A673 (cell line): ENCODE measurements at regions not wholly inside any gene's neighbourhood (a gene's known extent, or its start where the extent isn't known, plus 50 kb on each side); places are given as distances from the start of the nearest gene placed in this dataset.
"Not testable (repeated sequence)": the region's sequence is repeated elsewhere in the genome, so short reads cannot be mapped to it uniquely, and the experiment has no call there.

Experiments
- BruUV-seq: library from RNA; stranded (reverse); fragments of 400-500 nt; replicated peaks from 2 replicates; lab custom pipeline; 2021; lab: Mats Ljungman, UMichigan
- CTCF ChIA-PET: fragments of 300-600 bp; sonication (Branson Sonifier 250); formaldehyde crosslinking; loops from one replicate; lab custom pipeline; 2022; ENCODE audit warnings: antibody characterized with exemption; lab: Charles Lee
- POLR2A ChIA-PET: fragments of 300-600 bp; sonication (Branson Sonifier 250); formaldehyde crosslinking; loops from one replicate; lab custom pipeline; 2022; ENCODE audit warnings: antibody characterized with exemption; ENCODE audit not compliant: low non-redundant PET; lab: Charles Lee
- DNase-seq: peaks from one replicate; pipeline ENCODE4 v3.0.0-alpha.2; 2015; ENCODE audit warnings: low spot score
- H3K27ac ChIP-seq: fragments of 200-600 bp; sonication (generic); 2 replicates; pipeline ENCODE4 v1.5.1; 2016; ENCODE audit warnings: mixed run types, low read depth, mild to moderate bottlenecking, mixed read lengths, antibody characterized with exemption, low read length; ENCODE audit not compliant: poor library complexity, severe bottlenecking
- H3K27me3 ChIP-seq: fragments of 200-600 bp; sonication (generic); replicated peaks from 2 replicates; pipeline ENCODE4 v1.6.1; 2017; ENCODE audit warnings: mixed run types, low read depth, mild to moderate bottlenecking, mixed read lengths, antibody characterized with exemption, low read length; ENCODE audit not compliant: insufficient read depth, poor library complexity
- H3K36me3 ChIP-seq: fragments of 200-600 bp; sonication (generic); 2 replicates; pipeline ENCODE4 v1.6.1; 2016; ENCODE audit warnings: mixed run types, mild to moderate bottlenecking, mixed read lengths, antibody characterized with exemption, low read length; ENCODE audit not compliant: insufficient read depth, poor library complexity, severe bottlenecking
- H3K4me1 ChIP-seq: fragments of 200-600 bp; sonication (generic); 2 replicates; pipeline ENCODE4 v1.6.1; 2017; ENCODE audit warnings: mixed run types, mild to moderate bottlenecking, mixed read lengths, antibody characterized with exemption, low read length; ENCODE audit not compliant: insufficient read depth, poor library complexity, severe bottlenecking
- H3K4me3 ChIP-seq: fragments of 200-600 bp; sonication (generic); 2 replicates; pipeline ENCODE4 v1.5.1; 2016; ENCODE audit warnings: low read depth, mixed run types, mild to moderate bottlenecking, mixed read lengths, low read length; ENCODE audit not compliant: poor library complexity, severe bottlenecking
- H3K9me3 ChIP-seq: fragments of 200-600 bp; sonication (generic); 2 replicates; pipeline ENCODE4 v1.6.1; 2016; ENCODE audit warnings: mixed run types, low read depth, mild to moderate bottlenecking, mixed read lengths, antibody characterized with exemption, low read length; ENCODE audit not compliant: poor library complexity, severe bottlenecking
- EZH2 ChIP-seq: fragments of 200-600 bp; sonication (generic); IDR thresholded peaks from 2 replicates; pipeline ENCODE4 v1.6.1; 2017; ENCODE audit warnings: borderline replicate concordance, low read depth, mild to moderate bottlenecking, mixed read lengths, antibody characterized with exemption, low read length; ENCODE audit not compliant: poor library complexity, severe bottlenecking
- intact Hi-C: fragments of 100-400 bp; cut with micrococcal nuclease; formaldehyde crosslinking; loops from one replicate; pipeline ENCODE4 v1.10.0; 2022; ENCODE audit not compliant: unreplicated experiment
- TF ChIP-seq, protein P1 (sequence below): fragments of 300-800, 200-600 bp; sonication (generic); conservative IDR thresholded peaks from 2 replicates; pipeline ENCODE4 v1.5.1; 2017; ENCODE audit warnings: low read depth, mild to moderate bottlenecking, antibody characterized with exemption, low read length, moderate library complexity, mixed read lengths

DNA sequence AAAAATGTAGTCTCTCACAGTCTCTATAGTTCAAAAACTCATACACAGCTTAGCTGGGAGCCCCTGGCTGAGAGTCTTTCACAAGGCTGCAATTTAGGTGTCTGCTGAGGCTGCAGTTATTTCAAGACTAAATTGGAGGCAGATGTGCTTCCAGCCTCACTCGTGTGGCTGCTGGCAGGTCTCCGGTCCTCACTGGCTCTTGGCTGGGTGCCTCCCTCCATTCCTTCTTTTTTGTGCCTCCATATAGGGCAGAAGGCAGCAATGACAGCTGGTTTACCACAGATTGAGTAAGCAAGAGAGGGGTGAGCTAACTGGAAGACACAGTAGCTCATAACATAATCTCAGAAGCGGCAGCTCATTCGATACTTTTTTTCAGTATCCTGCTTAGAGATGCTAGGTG lies 2167.7 kb upstream of the WWC1 start:
- no peak overlapping the region for H3K27ac ChIP-seq
- TF ChIP-seq, protein P1, sequence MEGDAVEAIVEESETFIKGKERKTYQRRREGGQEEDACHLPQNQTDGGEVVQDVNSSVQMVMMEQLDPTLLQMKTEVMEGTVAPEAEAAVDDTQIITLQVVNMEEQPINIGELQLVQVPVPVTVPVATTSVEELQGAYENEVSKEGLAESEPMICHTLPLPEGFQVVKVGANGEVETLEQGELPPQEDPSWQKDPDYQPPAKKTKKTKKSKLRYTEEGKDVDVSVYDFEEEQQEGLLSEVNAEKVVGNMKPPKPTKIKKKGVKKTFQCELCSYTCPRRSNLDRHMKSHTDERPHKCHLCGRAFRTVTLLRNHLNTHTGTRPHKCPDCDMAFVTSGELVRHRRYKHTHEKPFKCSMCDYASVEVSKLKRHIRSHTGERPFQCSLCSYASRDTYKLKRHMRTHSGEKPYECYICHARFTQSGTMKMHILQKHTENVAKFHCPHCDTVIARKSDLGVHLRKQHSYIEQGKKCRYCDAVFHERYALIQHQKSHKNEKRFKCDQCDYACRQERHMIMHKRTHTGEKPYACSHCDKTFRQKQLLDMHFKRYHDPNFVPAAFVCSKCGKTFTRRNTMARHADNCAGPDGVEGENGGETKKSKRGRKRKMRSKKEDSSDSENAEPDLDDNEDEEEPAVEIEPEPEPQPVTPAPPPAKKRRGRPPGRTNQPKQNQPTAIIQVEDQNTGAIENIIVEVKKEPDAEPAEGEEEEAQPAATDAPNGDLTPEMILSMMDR: no peak
- TF ChIP-seq EZH2: no peak
- no TSS peak for BruUV-seq
- no peak overlapping the region for H3K4me3 ChIP-seq
- no peaks in the 10 kb centered on the region for H3K9me3 ChIP-seq
- peaks cover 13% of the 10 kb centered on the region for H3K27me3 ChIP-seq
- no peaks in the 10 kb centered on the region for H3K4me1 ChIP-seq
- ChIA-PET CTCF (no interaction called here), POLR2A (no interaction called here)
- DNase-seq: peak; percentile 9
- intact Hi-C loops: no loop called here
- no peaks in the 10 kb centered on the region for H3K36me3 ChIP-seq

- Histone ChIP-seq H3K9me3 (no peaks in the 10 kb centered on the region), H3K27ac (no peak overlapping the region), H3K27me3 (peaks cover 13% of the 10 kb centered on the region), H3K4me3 (no peak overlapping the region), H3K36me3 (no peaks in the 10 kb centered on the region), H3K4me1 (no peaks in the 10 kb centered on the region)
- intact Hi-C loops: no loop called here
- TF ChIP-seq, protein P1: no peak
- no peak for TF ChIP-seq EZH2
- no TSS peak for BruUV-seq
- CTCF ChIA-PET: no interaction called here
- POLR2A ChIA-PET: no interaction called here
- no peak for DNase-seq
Observed at GRCh38 chr5:166127766-166128570, 2163.5 kb upstream of the WWC1 start.

DNA sequence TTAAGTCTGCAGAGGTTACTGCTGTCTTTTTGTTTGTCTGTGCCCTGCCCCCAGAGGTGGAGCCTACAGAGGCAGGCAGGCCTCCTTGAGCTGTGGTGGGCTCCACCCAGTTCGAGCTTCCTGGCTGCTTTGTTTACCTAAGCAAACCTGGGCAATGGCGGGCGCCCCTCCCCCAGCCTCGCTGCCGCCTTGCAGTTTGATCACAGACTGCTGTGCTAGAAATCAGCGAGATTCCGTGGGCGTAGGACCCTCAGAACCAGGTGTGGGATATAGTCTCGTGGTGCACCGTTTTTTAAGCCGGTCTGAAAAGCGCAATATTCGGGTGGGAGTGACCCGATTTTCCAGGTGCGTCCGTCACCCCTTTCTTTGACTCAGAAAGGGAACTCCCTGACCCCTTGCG lies 2146.3 kb upstream of the WWC1 start:
- H3K36me3 ChIP-seq, CTCF ChIA-PET, H3K27me3 ChIP-seq, H3K4me3 ChIP-seq, BruUV-seq, POLR2A ChIA-PET, H3K27ac ChIP-seq, H3K9me3 ChIP-seq, intact Hi-C loops, H3K4me1 ChIP-seq, DNase-seq: not testable (repeated sequence)
